GM12891 (cell line): ENCODE measurements at regions not wholly inside any gene's neighbourhood (a gene's known extent, or its start where the extent isn't known, plus 50 kb on each side); places are given as distances from the start of the nearest gene placed in this dataset.

ENCODE experiments used
- POLR2A ChIP-seq: IDR thresholded peaks from 2 replicates; pipeline ENCODE4 v1.6.1; 2011; ENCODE audit warnings: low read depth, low read length, control low read depth
- SPI1 ChIP-seq: IDR thresholded peaks from 2 replicates; pipeline ENCODE4 v1.6.1; 2011; ENCODE audit warnings: low read depth, low read length, control low read depth
- TAF1 ChIP-seq: IDR thresholded peaks from 2 replicates; pipeline ENCODE4 v1.6.1; 2011; ENCODE audit warnings: low read depth, low read length, control low read depth

DNA sequence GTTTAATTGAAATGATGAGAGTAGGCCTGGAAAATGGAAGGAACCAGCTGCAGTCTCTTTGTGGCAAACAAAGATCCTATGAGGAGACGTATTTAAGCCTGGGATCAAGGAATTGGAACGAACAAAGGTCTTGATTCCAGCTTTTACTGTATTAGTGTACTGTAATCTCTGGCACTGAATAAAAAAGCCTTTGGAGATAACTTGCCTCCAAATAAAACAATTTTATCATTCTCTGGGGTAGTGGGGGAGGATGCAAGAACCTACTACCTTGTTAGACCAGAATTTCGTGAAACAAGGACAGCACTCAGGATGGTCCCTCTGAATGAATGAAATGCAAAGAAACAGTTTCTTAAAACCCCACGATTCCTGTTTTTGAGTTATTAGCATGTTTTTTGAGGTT, 134.2 kb downstream of the RWDD3 start:
- TF ChIP-seq POLR2A (no peak), SPI1 (no peak), TAF1 (no peak)
